ENCODE measurements at regions not wholly inside any gene's neighbourhood (a gene's known extent, or its start where the extent isn't known, plus 50 kb on each side); places are given as distances from the start of the nearest gene placed in this dataset.

- CTCF ChIA-PET: no interaction called here
- TF ChIP-seq EZH2phosphoT487 (IDR thresholded peaks at IDR 0.05; ENCODE audit: borderline replicate concordance, low read length) (no peak), EZH2 (IDR thresholded peaks at IDR 0.05; ENCODE audit: low read length, unreplicated experiment) (no peak)
- intact Hi-C loops (cut with micrococcal nuclease): loop anchor here (10.0 kb wide), 1 partner anchor 1094 kb away; the partner anchor contains the start of gene NEGR1
- Histone ChIP-seq H3K27me3 (ENCODE audit: low read length) (peaks cover 4% of the 10 kb centered on the region; the same call in 1 of the 2 replicates), H3K9me3 (ENCODE audit: low read length) (no peaks in the 10 kb centered on the region), H3K4me3 (ENCODE audit: low read length) (no peak overlapping the region), H2AFZ (ENCODE audit: low read length) (no peak overlapping the region), H3K9ac (ENCODE audit: low read length) (no peak overlapping the region), H3K9me2 (replicated peaks; ENCODE audit: low read length) (no peaks in the 10 kb centered on the region), H3K4me1 (ENCODE audit: insufficient read depth, low read length) (no peaks in the 10 kb centered on the region), H3K36me3 (ENCODE audit: low read depth, low read length) (no peaks in the 10 kb centered on the region), H3K4me2 (ENCODE audit: low read length) (no peak overlapping the region), H3K79me2 (ENCODE audit: low read length) (no peaks in the 10 kb centered on the region), H4K20me1 (ENCODE audit: low read length) (no peaks in the 10 kb centered on the region), H3F3A (ENCODE audit: low read length, unreplicated experiment) (no peaks in the 10 kb centered on the region), H3K27ac (ENCODE audit: low read length) (no peak overlapping the region)
- POLR2A ChIA-PET (ENCODE audit: unreplicated experiment): no interaction called here
- DNase-seq (no peak), ATAC-seq (no peak)
- no TSS peak for BruUV-seq (replicated peaks)
Observed at GRCh38 chr1:71190843-71191242, 110.0 kb upstream of the ZRANB2 start.

GRCh38 chr1:71184410-71184809 lies 103.6 kb upstream of the ZRANB2 start:
- Histone ChIP-seq H2AFZ (ENCODE audit: low read length) (no peak overlapping the region), H3K9me3 (ENCODE audit: low read length) (no peaks in the 10 kb centered on the region), H3K4me3 (ENCODE audit: low read length) (no peak overlapping the region), H3K9me2 (replicated peaks; ENCODE audit: low read length) (no peaks in the 10 kb centered on the region), H3K4me1 (ENCODE audit: insufficient read depth, low read length) (no peaks in the 10 kb centered on the region), H3K79me2 (ENCODE audit: low read length) (no peaks in the 10 kb centered on the region), H3K36me3 (ENCODE audit: low read depth, low read length) (no peaks in the 10 kb centered on the region), H3K27me3 (ENCODE audit: low read length) (peaks cover 4% of the 10 kb centered on the region; the same call in 1 of the 2 replicates), H3K4me2 (ENCODE audit: low read length) (no peak overlapping the region), H3K27ac (ENCODE audit: low read length) (no peak overlapping the region), H3K9ac (ENCODE audit: low read length) (no peak overlapping the region), H4K20me1 (ENCODE audit: low read length) (no peaks in the 10 kb centered on the region), H3F3A (ENCODE audit: low read length, unreplicated experiment) (no peaks in the 10 kb centered on the region)
- ATAC-seq: no peak
- DNase-seq: no peak
- no TSS peak for BruUV-seq (replicated peaks)
- intact Hi-C loops (cut with micrococcal nuclease): no loop called here
- TF ChIP-seq EZH2phosphoT487 (IDR thresholded peaks at IDR 0.05; ENCODE audit: borderline replicate concordance, low read length): no peak
- TF ChIP-seq EZH2 (IDR thresholded peaks at IDR 0.05; ENCODE audit: low read length, unreplicated experiment): no peak
- TF ChIP-seq CTCF (conservative IDR thresholded peaks at IDR 0.05; ENCODE audit: low read depth, low read length): no peak
- CTCF ChIA-PET: no interaction called here
- POLR2A ChIA-PET (ENCODE audit: unreplicated experiment): no interaction called here

GRCh38 chr1:71179997-71180396 lies 99.2 kb upstream of the ZRANB2 start:
- no peaks in the 10 kb centered on the region for H3K27me3 ChIP-seq (ENCODE audit: low read length)
- ATAC-seq (no peak), DNase-seq (no peak)
- TF ChIP-seq EZH2phosphoT487 (IDR thresholded peaks at IDR 0.05; ENCODE audit: borderline replicate concordance, low read length) (no peak), EZH2 (IDR thresholded peaks at IDR 0.05; ENCODE audit: low read length, unreplicated experiment) (no peak), CTCF (conservative IDR thresholded peaks at IDR 0.05; ENCODE audit: low read depth, low read length) (no peak)
- no peak overlapping the region for H2AFZ ChIP-seq (ENCODE audit: low read length)
- H4K20me1 ChIP-seq (ENCODE audit: low read length): no peaks in the 10 kb centered on the region
- H3K9ac ChIP-seq (ENCODE audit: low read length): no peak overlapping the region
- no TSS peak for BruUV-seq (replicated peaks)
- no peak overlapping the region for H3K4me3 ChIP-seq (ENCODE audit: low read length)
- no peak overlapping the region for H3K4me2 ChIP-seq (ENCODE audit: low read length)
- no peaks in the 10 kb centered on the region for H3K9me2 ChIP-seq (replicated peaks; ENCODE audit: low read length)
- no peaks in the 10 kb centered on the region for H3K9me3 ChIP-seq (ENCODE audit: low read length)
- no peaks in the 10 kb centered on the region for H3K36me3 ChIP-seq (ENCODE audit: low read depth, low read length)
- H3K4me1 ChIP-seq (ENCODE audit: insufficient read depth, low read length): no peaks in the 10 kb centered on the region
- ChIA-PET CTCF (no interaction called here), POLR2A (ENCODE audit: unreplicated experiment) (no interaction called here)
- no peak overlapping the region for H3K27ac ChIP-seq (ENCODE audit: low read length)
- intact Hi-C loops (cut with micrococcal nuclease): no loop called here
- no peaks in the 10 kb centered on the region for H3K79me2 ChIP-seq (ENCODE audit: low read length)
- no peaks in the 10 kb centered on the region for H3F3A ChIP-seq (ENCODE audit: low read length, unreplicated experiment)

Data from PC-3 (cell line).